A673 (cell line): ENCODE measurements at regions not wholly inside any gene's neighbourhood (a gene's known extent, or its start where the extent isn't known, plus 50 kb on each side); places are given as distances from the start of the nearest gene placed in this dataset.

ENCODE experiments used
- BruUV-seq: library from RNA; stranded (reverse); fragments of 400-500 nt; replicated peaks from 2 replicates; lab custom pipeline; 2021; lab: Mats Ljungman, UMichigan
- CTCF ChIA-PET: fragments of 300-600 bp; sonication (Branson Sonifier 250); formaldehyde crosslinking; loops from one replicate; lab custom pipeline; 2022; ENCODE audit warnings: antibody characterized with exemption; lab: Charles Lee
- POLR2A ChIA-PET: fragments of 300-600 bp; sonication (Branson Sonifier 250); formaldehyde crosslinking; loops from one replicate; lab custom pipeline; 2022; ENCODE audit warnings: antibody characterized with exemption; ENCODE audit not compliant: low non-redundant PET; lab: Charles Lee
- DNase-seq: peaks from one replicate; pipeline ENCODE4 v3.0.0-alpha.2; 2015; ENCODE audit warnings: low spot score
- H3K27ac ChIP-seq: fragments of 200-600 bp; sonication (generic); 2 replicates; pipeline ENCODE4 v1.5.1; 2016; ENCODE audit warnings: mixed run types, low read depth, mild to moderate bottlenecking, mixed read lengths, antibody characterized with exemption, low read length; ENCODE audit not compliant: poor library complexity, severe bottlenecking
- H3K27me3 ChIP-seq: fragments of 200-600 bp; sonication (generic); replicated peaks from 2 replicates; pipeline ENCODE4 v1.6.1; 2017; ENCODE audit warnings: mixed run types, low read depth, mild to moderate bottlenecking, mixed read lengths, antibody characterized with exemption, low read length; ENCODE audit not compliant: insufficient read depth, poor library complexity
- H3K36me3 ChIP-seq: fragments of 200-600 bp; sonication (generic); 2 replicates; pipeline ENCODE4 v1.6.1; 2016; ENCODE audit warnings: mixed run types, mild to moderate bottlenecking, mixed read lengths, antibody characterized with exemption, low read length; ENCODE audit not compliant: insufficient read depth, poor library complexity, severe bottlenecking
- H3K4me1 ChIP-seq: fragments of 200-600 bp; sonication (generic); 2 replicates; pipeline ENCODE4 v1.6.1; 2017; ENCODE audit warnings: mixed run types, mild to moderate bottlenecking, mixed read lengths, antibody characterized with exemption, low read length; ENCODE audit not compliant: insufficient read depth, poor library complexity, severe bottlenecking
- H3K4me3 ChIP-seq: fragments of 200-600 bp; sonication (generic); 2 replicates; pipeline ENCODE4 v1.5.1; 2016; ENCODE audit warnings: low read depth, mixed run types, mild to moderate bottlenecking, mixed read lengths, low read length; ENCODE audit not compliant: poor library complexity, severe bottlenecking
- H3K9me3 ChIP-seq: fragments of 200-600 bp; sonication (generic); 2 replicates; pipeline ENCODE4 v1.6.1; 2016; ENCODE audit warnings: mixed run types, low read depth, mild to moderate bottlenecking, mixed read lengths, antibody characterized with exemption, low read length; ENCODE audit not compliant: poor library complexity, severe bottlenecking
- CTCF ChIP-seq: fragments of 300-800, 200-600 bp; sonication (generic); conservative IDR thresholded peaks from 2 replicates; pipeline ENCODE4 v1.5.1; 2017; ENCODE audit warnings: low read depth, mild to moderate bottlenecking, antibody characterized with exemption, low read length, moderate library complexity, mixed read lengths
- EZH2 ChIP-seq: fragments of 200-600 bp; sonication (generic); IDR thresholded peaks from 2 replicates; pipeline ENCODE4 v1.6.1; 2017; ENCODE audit warnings: borderline replicate concordance, low read depth, mild to moderate bottlenecking, mixed read lengths, antibody characterized with exemption, low read length; ENCODE audit not compliant: poor library complexity, severe bottlenecking
- intact Hi-C: fragments of 100-400 bp; cut with micrococcal nuclease; formaldehyde crosslinking; loops from one replicate; pipeline ENCODE4 v1.10.0; 2022; ENCODE audit not compliant: unreplicated experiment

- intact Hi-C loops: no loop called here
- DNase-seq: peak; percentile 63
- Histone ChIP-seq H3K27ac (no peak overlapping the region), H3K4me1 (peaks cover 10% of the 10 kb centered on the region), H3K36me3 (no peaks in the 10 kb centered on the region), H3K9me3 (peaks cover 8% of the 10 kb centered on the region), H3K27me3 (no peaks in the 10 kb centered on the region), H3K4me3 (no peak overlapping the region)
- no TSS peak for BruUV-seq
- TF ChIP-seq CTCF: no peak
- no peak for TF ChIP-seq EZH2
- CTCF ChIA-PET: no interaction called here
- POLR2A ChIA-PET: no interaction called here
Observed at GRCh38 chr12:58509116-58509885, 411.0 kb downstream of the LRIG3 start.

- BruUV-seq: no TSS peak
- TF ChIP-seq CTCF: no peak
- no peak for TF ChIP-seq EZH2
Observed at GRCh38 chr12:58513301-58513834, 406.9 kb downstream of the LRIG3 start.

GRCh38 chr12:58513852-58514251 is 406.5 kb downstream of the LRIG3 start:
- Histone ChIP-seq H3K4me1 (peaks cover 12% of the 10 kb centered on the region), H3K27me3 (no peaks in the 10 kb centered on the region), H3K27ac (peak overlapping the region; percentile 24), H3K36me3 (no peaks in the 10 kb centered on the region), H3K4me3 (peak overlapping the region; percentile 3), H3K9me3 (peaks cover 21% of the 10 kb centered on the region)
- ChIA-PET CTCF (no interaction called here), POLR2A (no interaction called here)
- TF ChIP-seq EZH2 (no peak), CTCF (no peak)
- DNase-seq: peak; percentile 47
- intact Hi-C loops: no loop called here
- BruUV-seq: no TSS peak

More at GRCh38 chr12:58513301-58513834, 406.9 kb downstream of the LRIG3 start:
- H3K27me3 ChIP-seq: no peaks in the 10 kb centered on the region
- peak overlapping the region; percentile 3 for H3K4me3 ChIP-seq
- peak overlapping the region; percentile 24 for H3K27ac ChIP-seq
- intact Hi-C loops: no loop called here
- peaks cover 16% of the 10 kb centered on the region for H3K9me3 ChIP-seq
- peaks cover 12% of the 10 kb centered on the region for H3K4me1 ChIP-seq
- DNase-seq: peak; percentile 55
- POLR2A ChIA-PET: no interaction called here
- no peaks in the 10 kb centered on the region for H3K36me3 ChIP-seq
- CTCF ChIA-PET: no interaction called here
